Gastroesophageal sphincter (tissue), 3 donors: ENCODE measurements at regions not wholly inside any gene's neighbourhood (a gene's known extent, or its start where the extent isn't known, plus 50 kb on each side); places are given as distances from the start of the nearest gene placed in this dataset.

Experiments used
- EP300 ChIP-seq: sonication (generic); formaldehyde crosslinking; IDR thresholded peaks from one replicate; pipeline ENCODE4 v1.6.1; 2017; ENCODE audit warnings: antibody characterized with exemption, mild to moderate bottlenecking
- POLR2A ChIP-seq, 2 donors: fragments of 450-650 bp; IDR thresholded peaks; one replicate each; pipeline ENCODE4 v1.6.1; 2017; ENCODE audit warnings: antibody characterized with exemption in 2 of 2, mild to moderate bottlenecking in 2 of 2, moderate library complexity in 1 of 2
- POLR2AphosphoS5 ChIP-seq: sonication (generic); formaldehyde crosslinking; IDR thresholded peaks from one replicate; pipeline ENCODE4 v1.6.1; 2017; ENCODE audit warnings: antibody characterized with exemption
- TF ChIP-seq, protein P1 (sequence below), 4 experiments: fragments of 200-600 bp in 2 of 4; fragments of 450-650 bp in 2 of 4; sonication (generic) in 1 of 4; IDR thresholded peaks; one replicate each; pipeline ENCODE4 v1.5.1; 2017 to 2019; ENCODE audit warnings: antibody characterized with exemption in 4 of 4, mild to moderate bottlenecking in 2 of 4, moderate library complexity in 2 of 4

DNA sequence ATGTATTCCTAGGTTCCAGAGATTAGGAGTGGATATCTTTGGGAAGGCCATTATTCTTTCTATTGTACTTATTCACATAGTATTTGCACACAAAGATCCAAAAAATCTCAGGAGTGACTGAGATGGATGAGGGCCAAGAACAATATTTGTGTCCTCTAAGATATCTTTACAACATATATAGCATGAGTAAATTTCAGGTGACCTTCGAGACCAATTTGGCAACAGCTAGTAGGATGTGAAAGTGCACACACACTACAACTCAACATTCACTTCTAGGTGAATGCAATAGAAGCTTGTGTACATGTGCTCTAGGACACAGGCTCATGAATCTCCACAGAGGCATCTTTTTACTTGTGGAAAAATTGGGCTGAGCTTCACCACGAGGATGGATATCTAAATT, 224.0 kb downstream of the C1orf94 start:
- no peak for TF ChIP-seq POLR2AphosphoS5
- TF ChIP-seq POLR2A (IDR thresholded peaks at IDR 0.05) = no peak
- TF ChIP-seq, protein P1, sequence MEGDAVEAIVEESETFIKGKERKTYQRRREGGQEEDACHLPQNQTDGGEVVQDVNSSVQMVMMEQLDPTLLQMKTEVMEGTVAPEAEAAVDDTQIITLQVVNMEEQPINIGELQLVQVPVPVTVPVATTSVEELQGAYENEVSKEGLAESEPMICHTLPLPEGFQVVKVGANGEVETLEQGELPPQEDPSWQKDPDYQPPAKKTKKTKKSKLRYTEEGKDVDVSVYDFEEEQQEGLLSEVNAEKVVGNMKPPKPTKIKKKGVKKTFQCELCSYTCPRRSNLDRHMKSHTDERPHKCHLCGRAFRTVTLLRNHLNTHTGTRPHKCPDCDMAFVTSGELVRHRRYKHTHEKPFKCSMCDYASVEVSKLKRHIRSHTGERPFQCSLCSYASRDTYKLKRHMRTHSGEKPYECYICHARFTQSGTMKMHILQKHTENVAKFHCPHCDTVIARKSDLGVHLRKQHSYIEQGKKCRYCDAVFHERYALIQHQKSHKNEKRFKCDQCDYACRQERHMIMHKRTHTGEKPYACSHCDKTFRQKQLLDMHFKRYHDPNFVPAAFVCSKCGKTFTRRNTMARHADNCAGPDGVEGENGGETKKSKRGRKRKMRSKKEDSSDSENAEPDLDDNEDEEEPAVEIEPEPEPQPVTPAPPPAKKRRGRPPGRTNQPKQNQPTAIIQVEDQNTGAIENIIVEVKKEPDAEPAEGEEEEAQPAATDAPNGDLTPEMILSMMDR (IDR thresholded peaks at IDR 0.05) = no peak
- TF ChIP-seq EP300 = no peak
